Body of pancreas (tissue), 4 donors: ENCODE measurements at regions not wholly inside any gene's neighbourhood (a gene's known extent, or its start where the extent isn't known, plus 50 kb on each side); places are given as distances from the start of the nearest gene placed in this dataset.

Experiments used
- CTCF ChIP-seq, 7 experiments: fragments of 450-650 bp in 4 of 7; fragments of 200-600 bp in 3 of 7; sonication (generic) in 3 of 7; IDR thresholded peaks; one replicate each; pipeline ENCODE4 v1.5.1; 2016 to 2019; ENCODE audit warnings: antibody characterized with exemption in 7 of 7
- POLR2A ChIP-seq, 3 donors: fragments of 450-650 bp; IDR thresholded peaks; one replicate each; pipeline ENCODE4 v1.6.1; 2016; ENCODE audit warnings: antibody characterized with exemption in 3 of 3, mild to moderate bottlenecking in 2 of 3

GRCh38 chr4:41819621-41820020 lies 71.1 kb upstream of the PHOX2B start:
- no peak for TF ChIP-seq CTCF (IDR thresholded peaks at IDR 0.05)
- TF ChIP-seq POLR2A (IDR thresholded peaks at IDR 0.05), result no peak
